ENCODE measurements at regions not wholly inside any gene's neighbourhood (a gene's known extent, or its start where the extent isn't known, plus 50 kb on each side); places are given as distances from the start of the nearest gene placed in this dataset.

DNA sequence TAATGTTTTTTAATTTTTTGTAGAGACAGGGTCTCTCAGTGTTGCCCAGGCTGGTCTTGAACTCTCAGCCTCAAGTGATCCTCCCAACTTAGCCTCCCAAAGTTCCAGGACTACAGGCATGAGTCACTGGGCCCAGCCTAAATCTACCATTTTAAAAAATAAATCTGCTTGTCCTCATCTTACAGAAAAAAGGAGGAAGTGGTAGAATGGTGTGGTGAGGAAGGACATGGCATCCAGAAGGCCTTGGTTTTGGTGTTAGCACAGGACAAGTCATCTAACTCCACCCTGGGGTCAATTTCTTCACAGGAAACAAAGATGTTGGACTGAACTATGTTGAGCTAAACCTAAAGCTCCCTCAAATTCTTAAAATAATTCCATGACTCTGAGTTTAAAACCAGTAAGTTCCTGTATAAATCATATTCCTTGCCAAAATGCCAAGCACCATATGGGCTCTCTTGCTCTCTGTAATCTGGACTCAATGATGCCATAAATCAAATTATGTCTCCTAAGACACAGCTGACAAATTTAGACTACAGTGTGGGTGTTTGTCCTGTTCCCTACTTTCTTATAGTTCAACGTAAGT, 253.9 kb upstream of the NOCT start:
- H3K4me3 ChIP-seq (ENCODE audit: low read depth, low read length) = no peak overlapping the region
- TF ChIP-seq, protein P1, sequence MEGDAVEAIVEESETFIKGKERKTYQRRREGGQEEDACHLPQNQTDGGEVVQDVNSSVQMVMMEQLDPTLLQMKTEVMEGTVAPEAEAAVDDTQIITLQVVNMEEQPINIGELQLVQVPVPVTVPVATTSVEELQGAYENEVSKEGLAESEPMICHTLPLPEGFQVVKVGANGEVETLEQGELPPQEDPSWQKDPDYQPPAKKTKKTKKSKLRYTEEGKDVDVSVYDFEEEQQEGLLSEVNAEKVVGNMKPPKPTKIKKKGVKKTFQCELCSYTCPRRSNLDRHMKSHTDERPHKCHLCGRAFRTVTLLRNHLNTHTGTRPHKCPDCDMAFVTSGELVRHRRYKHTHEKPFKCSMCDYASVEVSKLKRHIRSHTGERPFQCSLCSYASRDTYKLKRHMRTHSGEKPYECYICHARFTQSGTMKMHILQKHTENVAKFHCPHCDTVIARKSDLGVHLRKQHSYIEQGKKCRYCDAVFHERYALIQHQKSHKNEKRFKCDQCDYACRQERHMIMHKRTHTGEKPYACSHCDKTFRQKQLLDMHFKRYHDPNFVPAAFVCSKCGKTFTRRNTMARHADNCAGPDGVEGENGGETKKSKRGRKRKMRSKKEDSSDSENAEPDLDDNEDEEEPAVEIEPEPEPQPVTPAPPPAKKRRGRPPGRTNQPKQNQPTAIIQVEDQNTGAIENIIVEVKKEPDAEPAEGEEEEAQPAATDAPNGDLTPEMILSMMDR (IDR thresholded peaks at IDR 0.05; ENCODE audit: low read depth, low read length, missing control alignments) = no peak
- DNase-seq (ENCODE audit: low read depth) = no peak

DNA sequence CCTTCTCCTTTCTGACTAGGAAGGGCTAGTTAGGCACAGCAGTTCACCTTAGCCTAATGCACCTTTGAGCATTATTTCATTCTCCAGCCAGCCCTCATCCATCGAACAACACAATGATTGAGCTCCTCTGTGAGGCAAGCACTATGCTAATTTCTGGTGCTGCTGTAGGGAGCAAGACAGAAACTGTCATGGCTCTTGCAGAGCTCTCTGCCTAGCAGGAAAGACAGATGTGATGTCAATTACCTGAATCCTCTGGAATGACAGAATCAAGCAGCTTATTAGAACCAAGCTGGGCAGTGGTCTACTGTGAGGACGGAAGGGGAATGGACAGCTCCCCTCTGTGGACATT, 256.1 kb upstream of the NOCT start:
- TF ChIP-seq, protein P1 (IDR thresholded peaks at IDR 0.05; ENCODE audit: low read depth, low read length, missing control alignments) = no peak
- H3K4me3 ChIP-seq (ENCODE audit: low read depth, low read length) = no peak overlapping the region
- DNase-seq (ENCODE audit: low read depth) = no peak

DNA sequence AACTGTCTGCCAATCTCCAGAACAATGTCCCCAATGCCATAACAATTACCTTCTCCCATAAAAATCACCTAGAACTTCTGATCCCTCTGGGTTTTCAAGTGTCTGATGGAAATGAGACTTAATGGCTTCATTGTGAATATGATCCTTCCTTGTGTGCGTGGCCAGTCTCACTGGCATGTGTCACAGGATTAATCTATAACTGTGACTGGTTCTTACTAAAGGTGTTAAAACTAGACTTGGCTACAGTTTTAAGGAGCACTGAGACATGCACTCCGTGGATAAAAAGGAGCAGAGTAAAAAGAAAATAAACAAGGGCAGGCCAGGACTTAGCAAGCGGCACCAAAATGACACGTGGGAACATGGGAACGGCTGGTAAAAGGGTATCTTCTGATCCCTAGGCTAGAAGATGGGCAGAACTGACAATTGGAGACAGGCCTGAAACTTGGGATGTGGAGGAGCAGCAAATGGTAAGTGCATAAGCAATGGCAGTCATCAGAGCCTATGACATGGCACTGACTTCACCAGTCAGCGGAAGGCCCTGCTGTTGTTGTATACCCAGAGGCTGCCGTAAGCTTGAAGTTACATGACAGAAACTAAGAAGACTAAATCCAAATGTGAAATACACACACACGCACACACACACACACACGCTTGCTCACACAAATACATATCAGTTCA, 256.6 kb upstream of the NOCT start:
- H3K4me3 ChIP-seq (ENCODE audit: low read depth, low read length) = no peak overlapping the region
- TF ChIP-seq, protein P1 (IDR thresholded peaks at IDR 0.05; ENCODE audit: low read depth, low read length, missing control alignments) = no peak
- DNase-seq (ENCODE audit: low read depth) = no peak

DNA sequence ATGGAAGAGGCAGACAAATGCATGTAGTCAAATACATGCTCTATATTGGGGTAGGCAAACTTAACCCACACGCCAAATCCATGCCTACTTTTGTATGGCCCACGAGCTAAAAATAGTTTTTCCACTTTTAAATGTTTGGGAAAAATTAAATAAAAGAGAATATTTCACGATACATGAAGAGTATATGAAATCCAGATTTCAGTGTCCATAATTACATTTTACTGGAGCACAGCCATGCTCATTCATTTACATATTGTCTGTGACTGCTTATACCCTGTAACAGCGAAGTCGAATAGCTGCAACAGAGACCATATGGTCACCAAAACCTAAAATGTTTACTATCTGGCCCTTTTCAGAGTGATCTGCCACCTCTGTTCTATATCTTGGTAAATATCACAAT, 257.4 kb upstream of the NOCT start:
- TF ChIP-seq, protein P1 (IDR thresholded peaks at IDR 0.05; ENCODE audit: low read depth, low read length, missing control alignments) = no peak
- H3K4me3 ChIP-seq (ENCODE audit: low read depth, low read length) = no peak overlapping the region
- DNase-seq (ENCODE audit: low read depth) = no peak

GRCh38 chr4:138757432-138757831, 258.1 kb upstream of the NOCT start:
- TF ChIP-seq, protein P1 (IDR thresholded peaks at IDR 0.05; ENCODE audit: low read depth, low read length, missing control alignments) = no peak

GRCh38 chr4:138756519-138756918, 259.1 kb upstream of the NOCT start:
- no peak for DNase-seq (ENCODE audit: low read depth)
- H3K4me3 ChIP-seq (ENCODE audit: low read depth, low read length) = no peak overlapping the region
- TF ChIP-seq, protein P1 (IDR thresholded peaks at IDR 0.05; ENCODE audit: low read depth, low read length, missing control alignments) = no peak

More at GRCh38 chr4:138757432-138757831, 258.1 kb upstream of the NOCT start:
- no peak overlapping the region for H3K4me3 ChIP-seq (ENCODE audit: low read depth, low read length)
- no peak for DNase-seq (ENCODE audit: low read depth)

DNA sequence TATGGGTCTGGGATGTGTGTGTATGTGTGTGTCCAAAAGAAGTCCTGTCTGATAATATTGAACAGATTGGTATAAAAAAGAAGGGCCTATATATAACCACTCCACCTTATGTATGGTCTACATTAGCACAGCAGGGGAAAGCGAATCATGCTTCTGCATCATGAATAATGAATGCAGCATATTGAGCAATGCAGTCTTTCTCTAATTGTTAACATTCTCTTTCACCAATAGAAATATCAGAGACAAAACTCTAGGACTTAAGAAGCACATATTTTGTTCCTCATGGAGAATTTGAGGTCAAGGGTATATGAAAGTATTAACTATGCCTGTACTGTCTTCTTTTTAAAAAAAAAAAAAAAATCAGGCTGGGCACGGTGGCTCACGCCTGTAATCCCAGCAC, 264.3 kb upstream of the NOCT start:
- no peak for DNase-seq (ENCODE audit: low read depth)
- no peak overlapping the region for H3K4me3 ChIP-seq (ENCODE audit: low read depth, low read length)
- TF ChIP-seq, protein P1 (IDR thresholded peaks at IDR 0.05; ENCODE audit: low read depth, low read length, missing control alignments) = no peak

Measured in GM12864 (cell line).